ENCODE measurements at regions not wholly inside any gene's neighbourhood (a gene's known extent, or its start where the extent isn't known, plus 50 kb on each side); places are given as distances from the start of the nearest gene placed in this dataset.

- Histone ChIP-seq H3K36me3 (ENCODE audit: insufficient read depth, low read length) (no peaks in the 10 kb centered on the region), H3K9me2 (ENCODE audit: insufficient read depth, low read length) (no peaks in the 10 kb centered on the region), H3K4me3 (ENCODE audit: low read depth, low read length, poor library complexity, severe bottlenecking) (no peak overlapping the region), H4K20me1 (ENCODE audit: insufficient read depth, low read length) (no peaks in the 10 kb centered on the region), H3K79me2 (ENCODE audit: insufficient read depth, low read depth, low read length) (no peaks in the 10 kb centered on the region), H2AFZ (ENCODE audit: low read length) (no peak overlapping the region), H3K4me1 (ENCODE audit: insufficient read depth, low read length, poor library complexity, severe bottlenecking) (no peaks in the 10 kb centered on the region), H3K4me2 (ENCODE audit: low read length) (no peak overlapping the region), H3K27ac (ENCODE audit: low read depth, low read length, poor library complexity, severe bottlenecking) (no peak overlapping the region), H3K9me3 (ENCODE audit: low read length) (no peaks in the 10 kb centered on the region)
- DNase-seq (ENCODE audit: low spot score): no peak
- CTCF ChIA-PET (ENCODE audit: unreplicated experiment): no interaction called here
- TF ChIP-seq CTCF (conservative IDR thresholded peaks at IDR 0.05; ENCODE audit: low read length) (no peak), EZH2phosphoT487 (IDR thresholded peaks at IDR 0.05; ENCODE audit: borderline replicate concordance, low read depth, low read length) (no peak)
- POLR2A ChIA-PET: interaction anchor here (0.6 kb wide), 1 partner anchor 736 kb away, joined by 3 read pairs; no protein-coding TSS in a partner anchor
- intact Hi-C loops (cut with micrococcal nuclease; ENCODE audit: unreplicated experiment): no loop called here
- no TSS peak for BruUV-seq (replicated peaks)
Measured at GRCh38 chr12:5227708-5228373, 184.2 kb downstream of the KCNA5 start.

- Histone ChIP-seq H3K79me2 (ENCODE audit: insufficient read depth, low read depth, low read length) (no peaks in the 10 kb centered on the region), H4K20me1 (ENCODE audit: insufficient read depth, low read length) (no peaks in the 10 kb centered on the region), H3K4me1 (ENCODE audit: insufficient read depth, low read length, poor library complexity, severe bottlenecking) (no peaks in the 10 kb centered on the region), H3K9me3 (ENCODE audit: low read length) (no peaks in the 10 kb centered on the region), H3K27ac (ENCODE audit: low read depth, low read length, poor library complexity, severe bottlenecking) (no peak overlapping the region), H3K9me2 (ENCODE audit: insufficient read depth, low read length) (no peaks in the 10 kb centered on the region), H2AFZ (ENCODE audit: low read length) (no peak overlapping the region), H3K4me3 (ENCODE audit: low read depth, low read length, poor library complexity, severe bottlenecking) (no peak overlapping the region), H3K36me3 (ENCODE audit: insufficient read depth, low read length) (no peaks in the 10 kb centered on the region), H3K4me2 (ENCODE audit: low read length) (no peak overlapping the region)
- no peak for DNase-seq (ENCODE audit: low spot score)
- intact Hi-C loops (cut with micrococcal nuclease; ENCODE audit: unreplicated experiment): no loop called here
- BruUV-seq (replicated peaks): no TSS peak
- TF ChIP-seq CTCF (conservative IDR thresholded peaks at IDR 0.05; ENCODE audit: low read length) (no peak), EZH2phosphoT487 (IDR thresholded peaks at IDR 0.05; ENCODE audit: borderline replicate concordance, low read depth, low read length) (no peak)
- ChIA-PET CTCF (ENCODE audit: unreplicated experiment) (no interaction called here), POLR2A (no interaction called here)
Measured at GRCh38 chr12:5230156-5230555, 186.5 kb downstream of the KCNA5 start.

- Histone ChIP-seq H3K4me2 (ENCODE audit: low read length) (no peak overlapping the region), H2AFZ (ENCODE audit: low read length) (no peak overlapping the region), H3K4me3 (ENCODE audit: low read depth, low read length, poor library complexity, severe bottlenecking) (no peak overlapping the region), H3K27ac (ENCODE audit: low read depth, low read length, poor library complexity, severe bottlenecking) (no peak overlapping the region), H3K4me1 (ENCODE audit: insufficient read depth, low read length, poor library complexity, severe bottlenecking) (no peaks in the 10 kb centered on the region), H3K79me2 (ENCODE audit: insufficient read depth, low read depth, low read length) (no peaks in the 10 kb centered on the region), H3K9me3 (ENCODE audit: low read length) (no peaks in the 10 kb centered on the region), H4K20me1 (ENCODE audit: insufficient read depth, low read length) (no peaks in the 10 kb centered on the region), H3K9me2 (ENCODE audit: insufficient read depth, low read length) (no peaks in the 10 kb centered on the region), H3K36me3 (ENCODE audit: insufficient read depth, low read length) (no peaks in the 10 kb centered on the region)
- no peak for TF ChIP-seq EZH2phosphoT487 (IDR thresholded peaks at IDR 0.05; ENCODE audit: borderline replicate concordance, low read depth, low read length)
- no peak for TF ChIP-seq CTCF (conservative IDR thresholded peaks at IDR 0.05; ENCODE audit: low read length)
- BruUV-seq (replicated peaks): no TSS peak
- ChIA-PET POLR2A (no interaction called here), CTCF (ENCODE audit: unreplicated experiment) (no interaction called here)
- no peak for DNase-seq (ENCODE audit: low spot score)
- intact Hi-C loops (cut with micrococcal nuclease; ENCODE audit: unreplicated experiment): no loop called here
Measured at GRCh38 chr12:5230861-5231260, 187.2 kb downstream of the KCNA5 start.

All from OCI-LY7 (cell line).